Keratinocyte (primary cell): ENCODE measurements at regions not wholly inside any gene's neighbourhood (a gene's known extent, or its start where the extent isn't known, plus 50 kb on each side); places are given as distances from the start of the nearest gene placed in this dataset.

ENCODE experiments used
- DNase-seq: peaks from one replicate; pipeline ENCODE4 v3.0.0-alpha.2; 2011; ENCODE audit warnings: low read depth, missing footprints, low spot score
- FAIRE-seq: peaks from 2 replicates; lab custom pipeline; 2011; peaks lifted over from hg19 to GRCh38; lab: Jason Lieb, UNC
- H2AFZ ChIP-seq: 2 replicates; pipeline ENCODE4 v1.6.0; 2012; ENCODE audit warnings: low read length, control low read depth, inconsistent platforms; ENCODE audit not compliant: control insufficient read depth
- H3K27ac ChIP-seq: 2 replicates; pipeline ENCODE4 v1.5.1; 2011; ENCODE audit warnings: low read length; ENCODE audit not compliant: control insufficient read depth, insufficient read depth
- H3K27me3 ChIP-seq: 3 replicates; pipeline ENCODE4 v1.6.0; 2011; ENCODE audit warnings: low read length; ENCODE audit not compliant: control insufficient read depth, insufficient read depth; ENCODE audit errors: extremely low read depth
- H3K36me3 ChIP-seq, 2 experiments: 2 replicates in 1 of 2; 3 replicates in 1 of 2; pipeline ENCODE4 v1.5.1; 2011; ENCODE audit warnings: low read length in 2 of 2, mild to moderate bottlenecking in 1 of 2; ENCODE audit not compliant: control insufficient read depth in 2 of 2, insufficient read depth in 2 of 2; ENCODE audit errors: extremely low read depth in 1 of 2
- H3K4me1 ChIP-seq: 3 replicates; pipeline ENCODE4 v1.5.1; 2011; ENCODE audit warnings: low read length; ENCODE audit not compliant: control insufficient read depth, insufficient read depth; ENCODE audit errors: extremely low read depth
- H3K4me2 ChIP-seq: 3 replicates; pipeline ENCODE4 v1.6.0; 2011; ENCODE audit warnings: low read depth, low read length; ENCODE audit not compliant: control insufficient read depth, insufficient read depth; ENCODE audit errors: extremely low read depth
- H3K4me3 ChIP-seq, 3 experiments: fragments of 200-600 bp in 1 of 3; sonication (generic) in 1 of 3; 2 replicates in 2 of 3; 3 replicates in 1 of 3; pipeline ENCODE4 v1.5.1; 2011 to 2016; ENCODE audit warnings: low read length in 3 of 3, mild to moderate bottlenecking in 3 of 3, control low read depth in 2 of 3, inconsistent platforms in 1 of 3, low read depth in 1 of 3, mixed read lengths in 1 of 3, mixed run types in 1 of 3, moderate library complexity in 1 of 3; ENCODE audit not compliant: control insufficient read depth in 2 of 3, insufficient read depth in 2 of 3; ENCODE audit errors: extremely low read depth in 1 of 3
- H3K79me2 ChIP-seq: 2 replicates; pipeline ENCODE4 v1.6.0; 2012; ENCODE audit warnings: low read length; ENCODE audit not compliant: control insufficient read depth, insufficient read depth
- H3K9ac ChIP-seq: 3 replicates; pipeline ENCODE4 v1.6.0; 2011; ENCODE audit warnings: low read length; ENCODE audit not compliant: control insufficient read depth, insufficient read depth; ENCODE audit errors: extremely low read depth
- H3K9me1 ChIP-seq: 3 replicates; pipeline ENCODE4 v1.6.0; 2011; ENCODE audit warnings: low read length; ENCODE audit not compliant: control insufficient read depth, insufficient read depth; ENCODE audit errors: extremely low read depth
- H3K9me3 ChIP-seq: 2 replicates; pipeline ENCODE4 v1.5.1; 2012; ENCODE audit warnings: low read depth, low read length; ENCODE audit not compliant: control insufficient read depth
- H4K20me1 ChIP-seq: 3 replicates; pipeline ENCODE4 v1.6.0; 2011; ENCODE audit warnings: low read length; ENCODE audit not compliant: control insufficient read depth, insufficient read depth; ENCODE audit errors: extremely low read depth
- EZH2 ChIP-seq: IDR thresholded peaks from one replicate; pipeline ENCODE4 v1.6.1; 2012; ENCODE audit warnings: inconsistent platforms, mild to moderate bottlenecking, low read length, moderate library complexity
- dilution Hi-C: fragments of 300-500 bp; cut with MboI; formaldehyde crosslinking; loops from one replicate; pipeline ENCODE4 v1.7.0; 2020; ENCODE audit warnings: low sequenced_read_pairs; ENCODE audit not compliant: extremely low pct_ligation_motif_present
- TF ChIP-seq, protein P1 (sequence below), 3 experiments: IDR thresholded peaks in 1 of 3; conservative IDR thresholded peaks in 1 of 3; optimal IDR thresholded peaks in 1 of 3; 2 replicates in 2 of 3; 3 replicates in 1 of 3; pipeline versions ENCODE3 to v1.5.1; 2011; ENCODE audit warnings: low read length in 3 of 3, mild to moderate bottlenecking in 3 of 3, moderate library complexity in 2 of 3, control low read depth in 1 of 3, inconsistent platforms in 1 of 3; ENCODE audit not compliant: insufficient read depth in 2 of 3; ENCODE audit errors: extremely low read depth in 1 of 3

- dilution Hi-C loops, result no loop called here
Measured at GRCh38 chr13:81582381-81582780, 1241.5 kb upstream of the SPRY2 start.

GRCh38 chr13:81577601-81578195 lies 1236.8 kb upstream of the SPRY2 start:
- dilution Hi-C loops, result no loop called here
- Histone ChIP-seq H3K27me3 (no peaks in the 10 kb centered on the region), H3K4me2 (no peak overlapping the region), H3K9ac (no peak overlapping the region), H2AFZ (no peak overlapping the region), H3K9me1 (no peaks in the 10 kb centered on the region), H3K9me3 (no peaks in the 10 kb centered on the region), H4K20me1 (no peaks in the 10 kb centered on the region), H3K27ac (no peak overlapping the region), H3K36me3 (no peaks in the 10 kb centered on the region), H3K4me3 (no peak overlapping the region), H3K4me1 (no peaks in the 10 kb centered on the region), H3K79me2 (no peaks in the 10 kb centered on the region)
- no peak for FAIRE-seq
- TF ChIP-seq EZH2, result no peak
- TF ChIP-seq, protein P1, sequence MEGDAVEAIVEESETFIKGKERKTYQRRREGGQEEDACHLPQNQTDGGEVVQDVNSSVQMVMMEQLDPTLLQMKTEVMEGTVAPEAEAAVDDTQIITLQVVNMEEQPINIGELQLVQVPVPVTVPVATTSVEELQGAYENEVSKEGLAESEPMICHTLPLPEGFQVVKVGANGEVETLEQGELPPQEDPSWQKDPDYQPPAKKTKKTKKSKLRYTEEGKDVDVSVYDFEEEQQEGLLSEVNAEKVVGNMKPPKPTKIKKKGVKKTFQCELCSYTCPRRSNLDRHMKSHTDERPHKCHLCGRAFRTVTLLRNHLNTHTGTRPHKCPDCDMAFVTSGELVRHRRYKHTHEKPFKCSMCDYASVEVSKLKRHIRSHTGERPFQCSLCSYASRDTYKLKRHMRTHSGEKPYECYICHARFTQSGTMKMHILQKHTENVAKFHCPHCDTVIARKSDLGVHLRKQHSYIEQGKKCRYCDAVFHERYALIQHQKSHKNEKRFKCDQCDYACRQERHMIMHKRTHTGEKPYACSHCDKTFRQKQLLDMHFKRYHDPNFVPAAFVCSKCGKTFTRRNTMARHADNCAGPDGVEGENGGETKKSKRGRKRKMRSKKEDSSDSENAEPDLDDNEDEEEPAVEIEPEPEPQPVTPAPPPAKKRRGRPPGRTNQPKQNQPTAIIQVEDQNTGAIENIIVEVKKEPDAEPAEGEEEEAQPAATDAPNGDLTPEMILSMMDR (optimal IDR thresholded peaks at IDR 0.05 in 1 of 3, IDR thresholded peaks at IDR 0.05 in 1 of 3, conservative IDR thresholded peaks at IDR 0.05 in 1 of 3; ENCODE audit: extremely low read depth in 1 of 3, insufficient read depth in 2 of 3, low read length in 3 of 3), result no peak
- no peak for DNase-seq

More at GRCh38 chr13:81582381-81582780, 1241.5 kb upstream of the SPRY2 start:
- no peaks in the 10 kb centered on the region for H3K9me1 ChIP-seq
- no peak overlapping the region for H3K9ac ChIP-seq
- H3K36me3 ChIP-seq, result no peaks in the 10 kb centered on the region
- H3K79me2 ChIP-seq, result no peaks in the 10 kb centered on the region
- no peak overlapping the region for H3K27ac ChIP-seq
- no peak overlapping the region for H2AFZ ChIP-seq
- H3K4me2 ChIP-seq, result no peak overlapping the region
- no peak for TF ChIP-seq EZH2
- TF ChIP-seq, protein P1 (optimal IDR thresholded peaks at IDR 0.05 in 1 of 3, IDR thresholded peaks at IDR 0.05 in 1 of 3, conservative IDR thresholded peaks at IDR 0.05 in 1 of 3; ENCODE audit: extremely low read depth in 1 of 3, insufficient read depth in 2 of 3, low read length in 3 of 3), result no peak
- H4K20me1 ChIP-seq, result no peaks in the 10 kb centered on the region
- DNase-seq, result no peak
- H3K4me1 ChIP-seq, result no peaks in the 10 kb centered on the region
- no peaks in the 10 kb centered on the region for H3K27me3 ChIP-seq
- no peak for FAIRE-seq
- H3K4me3 ChIP-seq, result no peak overlapping the region
- no peaks in the 10 kb centered on the region for H3K9me3 ChIP-seq
